Sigmoid colon (tissue), 3 donors: ENCODE measurements at regions not wholly inside any gene's neighbourhood (a gene's known extent, or its start where the extent isn't known, plus 50 kb on each side); places are given as distances from the start of the nearest gene placed in this dataset.

Source experiments
- POLR2A ChIP-seq, 2 donors: fragments of 450-650 bp; IDR thresholded peaks; one replicate each; pipeline ENCODE4 v1.6.1; 2016; ENCODE audit warnings: antibody characterized with exemption in 2 of 2, mild to moderate bottlenecking in 2 of 2, moderate library complexity in 2 of 2
- TF ChIP-seq, protein P1 (sequence below), 4 experiments: fragments of 450-650 bp in 3 of 4; fragments of 200-600 bp in 1 of 4; IDR thresholded peaks; one replicate each; pipeline ENCODE4 v1.5.1; 2016 to 2019; ENCODE audit warnings: antibody characterized with exemption in 4 of 4, mild to moderate bottlenecking in 3 of 4, moderate library complexity in 2 of 4

DNA sequence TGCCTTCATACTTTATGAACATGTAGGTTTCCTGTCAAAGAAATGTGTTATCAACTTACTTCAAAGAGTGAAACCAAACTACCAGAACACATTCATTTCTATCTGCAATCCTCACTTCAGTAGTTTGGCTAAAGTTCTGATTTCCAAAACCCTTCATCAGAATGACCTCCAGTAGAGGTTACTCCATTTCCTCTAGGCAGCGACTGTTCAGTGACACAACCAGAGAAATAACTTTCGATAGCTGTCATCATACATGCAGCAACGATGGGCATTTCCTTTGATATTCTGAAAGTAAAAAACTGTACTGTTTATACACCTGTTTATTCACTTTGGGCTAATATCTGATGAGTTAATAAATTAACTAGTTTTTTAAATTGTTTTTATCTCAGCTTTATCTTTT, 532.5 kb upstream of the IZUMO3 start:
- TF ChIP-seq, protein P1, sequence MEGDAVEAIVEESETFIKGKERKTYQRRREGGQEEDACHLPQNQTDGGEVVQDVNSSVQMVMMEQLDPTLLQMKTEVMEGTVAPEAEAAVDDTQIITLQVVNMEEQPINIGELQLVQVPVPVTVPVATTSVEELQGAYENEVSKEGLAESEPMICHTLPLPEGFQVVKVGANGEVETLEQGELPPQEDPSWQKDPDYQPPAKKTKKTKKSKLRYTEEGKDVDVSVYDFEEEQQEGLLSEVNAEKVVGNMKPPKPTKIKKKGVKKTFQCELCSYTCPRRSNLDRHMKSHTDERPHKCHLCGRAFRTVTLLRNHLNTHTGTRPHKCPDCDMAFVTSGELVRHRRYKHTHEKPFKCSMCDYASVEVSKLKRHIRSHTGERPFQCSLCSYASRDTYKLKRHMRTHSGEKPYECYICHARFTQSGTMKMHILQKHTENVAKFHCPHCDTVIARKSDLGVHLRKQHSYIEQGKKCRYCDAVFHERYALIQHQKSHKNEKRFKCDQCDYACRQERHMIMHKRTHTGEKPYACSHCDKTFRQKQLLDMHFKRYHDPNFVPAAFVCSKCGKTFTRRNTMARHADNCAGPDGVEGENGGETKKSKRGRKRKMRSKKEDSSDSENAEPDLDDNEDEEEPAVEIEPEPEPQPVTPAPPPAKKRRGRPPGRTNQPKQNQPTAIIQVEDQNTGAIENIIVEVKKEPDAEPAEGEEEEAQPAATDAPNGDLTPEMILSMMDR (IDR thresholded peaks at IDR 0.05), result no peak
- no peak for TF ChIP-seq POLR2A (IDR thresholded peaks at IDR 0.05)
